Stomach (tissue), 4 donors: ENCODE measurements at regions not wholly inside any gene's neighbourhood (a gene's known extent, or its start where the extent isn't known, plus 50 kb on each side); places are given as distances from the start of the nearest gene placed in this dataset.

Experiments used
- EP300 ChIP-seq: sonication (generic); formaldehyde crosslinking; IDR thresholded peaks from one replicate; pipeline ENCODE4 v1.6.1; 2017; ENCODE audit warnings: antibody characterized with exemption
- POLR2AphosphoS5 ChIP-seq, 3 donors: sonication (generic); formaldehyde crosslinking; IDR thresholded peaks; one replicate each; pipeline ENCODE4 v1.6.1; 2016; ENCODE audit warnings: antibody characterized with exemption in 3 of 3
- TF ChIP-seq, protein P1 (sequence below), 7 experiments: fragments of 450-650 bp in 4 of 7; fragments of 200-600 bp in 3 of 7; sonication (generic) in 3 of 7; IDR thresholded peaks; one replicate each; pipeline ENCODE4 v1.5.1; 2016 to 2019; ENCODE audit warnings: antibody characterized with exemption in 7 of 7, control low read depth in 2 of 7, mild to moderate bottlenecking in 1 of 7

GRCh38 chr14:48703728-48704467, 882.3 kb downstream of the RPS29 start:
- TF ChIP-seq POLR2AphosphoS5 (IDR thresholded peaks at IDR 0.05) (no peak), EP300 (no peak)
- TF ChIP-seq, protein P1, sequence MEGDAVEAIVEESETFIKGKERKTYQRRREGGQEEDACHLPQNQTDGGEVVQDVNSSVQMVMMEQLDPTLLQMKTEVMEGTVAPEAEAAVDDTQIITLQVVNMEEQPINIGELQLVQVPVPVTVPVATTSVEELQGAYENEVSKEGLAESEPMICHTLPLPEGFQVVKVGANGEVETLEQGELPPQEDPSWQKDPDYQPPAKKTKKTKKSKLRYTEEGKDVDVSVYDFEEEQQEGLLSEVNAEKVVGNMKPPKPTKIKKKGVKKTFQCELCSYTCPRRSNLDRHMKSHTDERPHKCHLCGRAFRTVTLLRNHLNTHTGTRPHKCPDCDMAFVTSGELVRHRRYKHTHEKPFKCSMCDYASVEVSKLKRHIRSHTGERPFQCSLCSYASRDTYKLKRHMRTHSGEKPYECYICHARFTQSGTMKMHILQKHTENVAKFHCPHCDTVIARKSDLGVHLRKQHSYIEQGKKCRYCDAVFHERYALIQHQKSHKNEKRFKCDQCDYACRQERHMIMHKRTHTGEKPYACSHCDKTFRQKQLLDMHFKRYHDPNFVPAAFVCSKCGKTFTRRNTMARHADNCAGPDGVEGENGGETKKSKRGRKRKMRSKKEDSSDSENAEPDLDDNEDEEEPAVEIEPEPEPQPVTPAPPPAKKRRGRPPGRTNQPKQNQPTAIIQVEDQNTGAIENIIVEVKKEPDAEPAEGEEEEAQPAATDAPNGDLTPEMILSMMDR (IDR thresholded peaks at IDR 0.05) = no peak
